Suprapubic skin (tissue), 4 donors: ENCODE measurements at regions not wholly inside any gene's neighbourhood (a gene's known extent, or its start where the extent isn't known, plus 50 kb on each side); places are given as distances from the start of the nearest gene placed in this dataset.

ENCODE experiments used
- DNase-seq, 2 donors: peaks; one replicate each; pipeline ENCODE4 v3.0.0-alpha.2; 2019; ENCODE audit warnings: low spot score in 2 of 2
- H3K27ac ChIP-seq: fragments of 200-600 bp; sonication (generic); one replicate; pipeline ENCODE4 v1.5.1; 2019
- H3K27me3 ChIP-seq: fragments of 200-600 bp; sonication (generic); one replicate; pipeline ENCODE4 v1.5.1; 2019
- H3K36me3 ChIP-seq: fragments of 200-600 bp; sonication (generic); one replicate; pipeline ENCODE4 v1.5.1; 2019
- H3K4me1 ChIP-seq: fragments of 200-600 bp; sonication (generic); one replicate; pipeline ENCODE4 v1.5.1; 2019
- H3K4me3 ChIP-seq: fragments of 200-600 bp; sonication (generic); one replicate; pipeline ENCODE4 v1.5.1; 2019; ENCODE audit warnings: mild to moderate bottlenecking
- H3K9me3 ChIP-seq: fragments of 200-600 bp; sonication (generic); one replicate; pipeline ENCODE4 v1.5.1; 2019
- CTCF ChIP-seq, 2 donors: fragments of 200-600 bp in 1 of 2; fragments of 450-650 bp in 1 of 2; sonication (generic) in 1 of 2; IDR thresholded peaks; one replicate each; pipeline ENCODE4 v1.5.1; 2016 to 2019; ENCODE audit warnings: antibody characterized with exemption in 2 of 2, mild to moderate bottlenecking in 1 of 2, moderate library complexity in 1 of 2
- EP300 ChIP-seq: sonication (generic); formaldehyde crosslinking; IDR thresholded peaks from one replicate; pipeline ENCODE4 v1.6.1; 2017; ENCODE audit warnings: antibody characterized with exemption
- POLR2A ChIP-seq, 2 donors: fragments of 450-650 bp; IDR thresholded peaks; one replicate each; pipeline ENCODE4 v1.6.1; 2017; ENCODE audit warnings: antibody characterized with exemption in 2 of 2, mild to moderate bottlenecking in 2 of 2, moderate library complexity in 2 of 2
- POLR2AphosphoS5 ChIP-seq, 3 donors: sonication (generic); formaldehyde crosslinking; IDR thresholded peaks; one replicate each; pipeline ENCODE4 v1.6.1; 2017; ENCODE audit warnings: antibody characterized with exemption in 3 of 3
- WGBS: methylation state at CpG from one replicate; pipeline ENCODE4 v1.1.5; 2018; 5-methylcytosine and 5-hydroxymethylcytosine counted together

- H3K9me3 ChIP-seq, result no peaks in the 10 kb centered on the region
- no peaks in the 10 kb centered on the region for H3K27me3 ChIP-seq
- TF ChIP-seq CTCF (IDR thresholded peaks at IDR 0.05), result no peak
- DNase-seq, result no peak
- no peaks in the 10 kb centered on the region for H3K36me3 ChIP-seq
- H3K27ac ChIP-seq, result no peak overlapping the region
- H3K4me3 ChIP-seq, result no peak overlapping the region
- 89% methylated on average over 7 of the region's 7 CpGs for WGBS
- no peaks in the 10 kb centered on the region for H3K4me1 ChIP-seq
Measured at GRCh38 chr9:29778281-29778849, 2205.1 kb upstream of the C9orf72 start.

- H3K27ac ChIP-seq, result no peak overlapping the region
- no peak for TF ChIP-seq POLR2A (IDR thresholded peaks at IDR 0.05)
- no peak for TF ChIP-seq EP300
- no peak for TF ChIP-seq CTCF (IDR thresholded peaks at IDR 0.05)
- TF ChIP-seq POLR2AphosphoS5 (IDR thresholded peaks at IDR 0.05), result no peak
- H3K9me3 ChIP-seq, result no peaks in the 10 kb centered on the region
- no peak for DNase-seq
- H3K27me3 ChIP-seq, result no peaks in the 10 kb centered on the region
- no peaks in the 10 kb centered on the region for H3K4me1 ChIP-seq
- H3K36me3 ChIP-seq, result no peaks in the 10 kb centered on the region
- WGBS, result 60% methylated on average over 1 of the region's 1 CpG
- no peak overlapping the region for H3K4me3 ChIP-seq
Measured at GRCh38 chr9:29793970-29794369, 2220.7 kb upstream of the C9orf72 start.

GRCh38 chr9:29796291-29796952, 2223.1 kb upstream of the C9orf72 start:
- Histone ChIP-seq H3K27me3 (no peaks in the 10 kb centered on the region), H3K9me3 (no peaks in the 10 kb centered on the region), H3K36me3 (no peaks in the 10 kb centered on the region), H3K4me3 (no peak overlapping the region), H3K4me1 (no peaks in the 10 kb centered on the region), H3K27ac (no peak overlapping the region)
- TF ChIP-seq POLR2AphosphoS5 (IDR thresholded peaks at IDR 0.05) (no peak), POLR2A (IDR thresholded peaks at IDR 0.05) (no peak), EP300 (no peak), CTCF (IDR thresholded peaks at IDR 0.05) (no peak)
- WGBS, result 77% methylated on average over 2 of the region's 2 CpGs
- DNase-seq, result no peak

GRCh38 chr9:29798599-29798998, 2225.3 kb upstream of the C9orf72 start:
- H3K4me3 ChIP-seq, result no peak overlapping the region
- H3K27ac ChIP-seq, result no peak overlapping the region
- TF ChIP-seq POLR2AphosphoS5 (IDR thresholded peaks at IDR 0.05) (no peak), POLR2A (IDR thresholded peaks at IDR 0.05) (no peak), CTCF (IDR thresholded peaks at IDR 0.05) (no peak), EP300 (no peak)
- no peaks in the 10 kb centered on the region for H3K27me3 ChIP-seq
- no peaks in the 10 kb centered on the region for H3K9me3 ChIP-seq
- WGBS, result 70% methylated on average over 1 of the region's 1 CpG
- DNase-seq, result no peak
- H3K4me1 ChIP-seq, result no peaks in the 10 kb centered on the region
- H3K36me3 ChIP-seq, result no peaks in the 10 kb centered on the region

GRCh38 chr9:29799227-29799626, 2225.9 kb upstream of the C9orf72 start:
- WGBS, result 76% methylated on average over 2 of the region's 2 CpGs
- H3K27ac ChIP-seq, result no peak overlapping the region

More at GRCh38 chr9:29799227-29799626, 2225.9 kb upstream of the C9orf72 start:
- Histone ChIP-seq H3K36me3 (no peaks in the 10 kb centered on the region), H3K4me3 (no peak overlapping the region), H3K4me1 (no peaks in the 10 kb centered on the region), H3K27me3 (no peaks in the 10 kb centered on the region), H3K9me3 (no peaks in the 10 kb centered on the region)
- TF ChIP-seq EP300 (no peak), POLR2AphosphoS5 (IDR thresholded peaks at IDR 0.05) (no peak), POLR2A (IDR thresholded peaks at IDR 0.05) (no peak)
- no peak for DNase-seq
